Endothelial cell of umbilical vein (primary cell): ENCODE measurements at regions not wholly inside any gene's neighbourhood (a gene's known extent, or its start where the extent isn't known, plus 50 kb on each side); places are given as distances from the start of the nearest gene placed in this dataset.

Source experiments
- BruUV-seq: library from RNA; stranded (reverse); fragments of 400-500 nt; replicated peaks from 2 replicates; lab custom pipeline; 2021; lab: Mats Ljungman, UMichigan
- CTCF ChIA-PET: fragments of 300-600, 350-600 bp; sonication (Branson Sonifier 250); formaldehyde crosslinking; loops from one replicate; lab custom pipeline; 2021; ENCODE audit warnings: antibody characterized with exemption, inconsistent platforms; lab: Charles Lee
- POLR2A ChIA-PET: fragments of 300-600, 350-600 bp; sonication (Branson Sonifier 250); formaldehyde crosslinking; loops from one replicate; lab custom pipeline; 2021; ENCODE audit warnings: antibody characterized with exemption, inconsistent platforms; lab: Charles Lee
- DNase-seq: peaks from one replicate; pipeline ENCODE4 v3.0.0-alpha.2; 2011; ENCODE audit warnings: low read depth, low spot score
- FAIRE-seq: peaks from 2 replicates; lab custom pipeline; 2011; peaks lifted over from hg19 to GRCh38; lab: Jason Lieb, UNC
- H2AFZ ChIP-seq: 2 replicates; pipeline ENCODE4 v1.6.0; 2012; ENCODE audit warnings: low read depth, low read length, control low read depth, inconsistent platforms
- H3K27ac ChIP-seq: 2 replicates; pipeline ENCODE4 v1.5.1; 2011; ENCODE audit warnings: low read depth, mild to moderate bottlenecking, control low read depth, low read length, moderate library complexity; ENCODE audit not compliant: insufficient read depth
- H3K27me3 ChIP-seq, 2 experiments: 2 replicates each; pipeline versions ENCODE4 v1.6.0 to v1.6.1; 2011; ENCODE audit warnings: low read length in 2 of 2, mixed read lengths in 1 of 2; ENCODE audit not compliant: control insufficient read depth in 2 of 2, insufficient read depth in 2 of 2
- H3K36me3 ChIP-seq, 2 experiments: 2 replicates in 1 of 2; 3 replicates in 1 of 2; pipeline ENCODE4 v1.5.1; 2011; ENCODE audit warnings: low read length in 2 of 2, mild to moderate bottlenecking in 1 of 2, moderate library complexity in 1 of 2; ENCODE audit not compliant: control insufficient read depth in 2 of 2, insufficient read depth in 2 of 2; ENCODE audit errors: extremely low read depth in 1 of 2
- H3K4me1 ChIP-seq: 3 replicates; pipeline ENCODE4 v1.5.1; 2011; ENCODE audit warnings: mild to moderate bottlenecking, low read length; ENCODE audit not compliant: control insufficient read depth, insufficient read depth; ENCODE audit errors: extremely low read depth
- H3K4me2 ChIP-seq: 2 replicates; pipeline ENCODE4 v1.6.1; 2011; ENCODE audit warnings: low read length, control low read depth, mixed read lengths; ENCODE audit not compliant: insufficient read depth
- H3K4me3 ChIP-seq, 3 experiments: fragments of 200-600 bp in 1 of 3; sonication (generic), shearing (Covaris generic) in 1 of 3; replicated peaks in 1 of 3; 2 replicates each; pipeline ENCODE4 v1.5.1; 2011 to 2016; ENCODE audit warnings: control low read depth in 3 of 3, low read length in 3 of 3, mild to moderate bottlenecking in 2 of 3, inconsistent platforms in 1 of 3, low read depth in 1 of 3, moderate library complexity in 1 of 3; ENCODE audit not compliant: insufficient read depth in 1 of 3
- H3K79me2 ChIP-seq: 2 replicates; pipeline ENCODE4 v1.6.0; 2012; ENCODE audit warnings: low read length, inconsistent platforms; ENCODE audit not compliant: control insufficient read depth, insufficient read depth
- H3K9ac ChIP-seq: replicated peaks from 2 replicates; pipeline ENCODE3; 2011; ENCODE audit warnings: low read length, control low read depth; ENCODE audit not compliant: insufficient read depth; ENCODE audit errors: extremely low read depth
- H3K9me1 ChIP-seq: replicated peaks from 3 replicates; pipeline ENCODE4 v1.6.0; 2011; ENCODE audit warnings: mild to moderate bottlenecking, low read length; ENCODE audit not compliant: control insufficient read depth, insufficient read depth; ENCODE audit errors: extremely low read depth
- H3K9me3 ChIP-seq: replicated peaks from 2 replicates; pipeline ENCODE4 v1.5.1; 2012; ENCODE audit warnings: low read length, inconsistent platforms; ENCODE audit not compliant: control insufficient read depth, insufficient read depth
- H4K20me1 ChIP-seq: replicated peaks from 2 replicates; pipeline ENCODE3; 2011; ENCODE audit warnings: mild to moderate bottlenecking, low read length; ENCODE audit not compliant: control insufficient read depth, insufficient read depth; ENCODE audit errors: extremely low read depth
- FOS ChIP-seq: IDR thresholded peaks from 2 replicates; pipeline ENCODE4 v1.6.1; 2011; ENCODE audit warnings: mild to moderate bottlenecking, low read length, moderate library complexity, borderline replicate concordance; ENCODE audit not compliant: insufficient read depth
- GATA2 ChIP-seq: IDR thresholded peaks from 2 replicates; pipeline ENCODE4 v1.7.0; 2011; ENCODE audit warnings: low read depth, mild to moderate bottlenecking, moderate library complexity, mixed read lengths, low read length; ENCODE audit not compliant: insufficient read length, insufficient read depth
- JUN ChIP-seq: IDR thresholded peaks from 2 replicates; pipeline ENCODE4 v1.6.1; 2011; ENCODE audit warnings: borderline replicate concordance, low read depth; ENCODE audit not compliant: insufficient read length, insufficient read depth
- MYC ChIP-seq: IDR thresholded peaks from one replicate; pipeline ENCODE4 v1.6.1; 2011; ENCODE audit warnings: mild to moderate bottlenecking, low read depth, low read length
- POLR2A ChIP-seq: IDR thresholded peaks from 2 replicates; pipeline ENCODE4 v1.6.1; 2012; ENCODE audit warnings: low read depth, mild to moderate bottlenecking, control low read depth, low read length
- POLR2AphosphoS5 ChIP-seq: IDR thresholded peaks from 2 replicates; pipeline ENCODE4 v1.6.1; 2012; ENCODE audit warnings: low read depth, mild to moderate bottlenecking, control low read depth, low read length, moderate library complexity; ENCODE audit not compliant: insufficient read depth
- dilution Hi-C: fragments of 300-500 bp; cut with MboI; formaldehyde crosslinking; loops from one replicate; pipeline ENCODE4 v1.15.0; 2019; ENCODE audit warnings: low sequenced_read_pairs; ENCODE audit not compliant: extremely low pct_ligation_motif_present
- intact Hi-C: fragments of 100-400 bp; cut with micrococcal nuclease; formaldehyde crosslinking; loops from one replicate; pipeline ENCODE4 v1.10.0; 2022
- TF ChIP-seq, protein P1 (sequence below): IDR thresholded peaks from 2 replicates; pipeline ENCODE4 v1.6.1; 2011; ENCODE audit not compliant: insufficient read depth, insufficient read length
- TF ChIP-seq, protein P2 (sequence below), 2 donors: IDR thresholded peaks; 1 replicate in 1 of 2; 2 replicates in 1 of 2; pipeline ENCODE4 v1.5.1; 2011; ENCODE audit warnings: low read length in 2 of 2, mild to moderate bottlenecking in 2 of 2, moderate library complexity in 2 of 2, control low read depth in 1 of 2, inconsistent platforms in 1 of 2, low read depth in 1 of 2; ENCODE audit not compliant: insufficient read depth in 1 of 2; ENCODE audit errors: extremely low read depth in 1 of 2

- DNase-seq (no peak), FAIRE-seq (no peak)
- Histone ChIP-seq H3K9ac (no peak overlapping the region), H3K27ac (no peak overlapping the region), H3K27me3 (peaks cover 0 to 2% of the 10 kb centered on the region in 2 experiments), H3K4me3 (no peak overlapping the region), H3K9me1 (no peaks in the 10 kb centered on the region), H4K20me1 (no peaks in the 10 kb centered on the region), H3K36me3 (no peaks in the 10 kb centered on the region), H3K79me2 (no peaks in the 10 kb centered on the region), H3K4me1 (no peaks in the 10 kb centered on the region), H3K9me3 (no peaks in the 10 kb centered on the region), H3K4me2 (no peak overlapping the region), H2AFZ (no peak overlapping the region)
- intact Hi-C loops (no loop called here), dilution Hi-C loops (no loop called here)
- ChIA-PET POLR2A (no interaction called here), CTCF (interaction anchor here (1.0 kb wide), 1 partner anchor 14 kb away, joined by 3 read pairs; no protein-coding TSS in a partner anchor)
- no TSS peak for BruUV-seq
- TF ChIP-seq POLR2AphosphoS5, result no peak
- TF ChIP-seq MYC, result no peak
- TF ChIP-seq JUN, result no peak
- TF ChIP-seq FOS, result no peak
- no peak for TF ChIP-seq GATA2
- TF ChIP-seq, protein P1, sequence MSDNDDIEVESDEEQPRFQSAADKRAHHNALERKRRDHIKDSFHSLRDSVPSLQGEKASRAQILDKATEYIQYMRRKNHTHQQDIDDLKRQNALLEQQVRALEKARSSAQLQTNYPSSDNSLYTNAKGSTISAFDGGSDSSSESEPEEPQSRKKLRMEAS, result no peak
- TF ChIP-seq, protein P2, sequence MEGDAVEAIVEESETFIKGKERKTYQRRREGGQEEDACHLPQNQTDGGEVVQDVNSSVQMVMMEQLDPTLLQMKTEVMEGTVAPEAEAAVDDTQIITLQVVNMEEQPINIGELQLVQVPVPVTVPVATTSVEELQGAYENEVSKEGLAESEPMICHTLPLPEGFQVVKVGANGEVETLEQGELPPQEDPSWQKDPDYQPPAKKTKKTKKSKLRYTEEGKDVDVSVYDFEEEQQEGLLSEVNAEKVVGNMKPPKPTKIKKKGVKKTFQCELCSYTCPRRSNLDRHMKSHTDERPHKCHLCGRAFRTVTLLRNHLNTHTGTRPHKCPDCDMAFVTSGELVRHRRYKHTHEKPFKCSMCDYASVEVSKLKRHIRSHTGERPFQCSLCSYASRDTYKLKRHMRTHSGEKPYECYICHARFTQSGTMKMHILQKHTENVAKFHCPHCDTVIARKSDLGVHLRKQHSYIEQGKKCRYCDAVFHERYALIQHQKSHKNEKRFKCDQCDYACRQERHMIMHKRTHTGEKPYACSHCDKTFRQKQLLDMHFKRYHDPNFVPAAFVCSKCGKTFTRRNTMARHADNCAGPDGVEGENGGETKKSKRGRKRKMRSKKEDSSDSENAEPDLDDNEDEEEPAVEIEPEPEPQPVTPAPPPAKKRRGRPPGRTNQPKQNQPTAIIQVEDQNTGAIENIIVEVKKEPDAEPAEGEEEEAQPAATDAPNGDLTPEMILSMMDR (IDR thresholded peaks at IDR 0.05; ENCODE audit: extremely low read depth in 1 of 2, insufficient read depth in 1 of 2, low read depth in 1 of 2, low read length in 2 of 2), result no peak
- TF ChIP-seq POLR2A, result no peak
Measured at GRCh38 chr10:21092683-21093524, 195.8 kb upstream of the NEBL start.
